ENCODE measurements at regions not wholly inside any gene's neighbourhood (a gene's known extent, or its start where the extent isn't known, plus 50 kb on each side); places are given as distances from the start of the nearest gene placed in this dataset.

- TF ChIP-seq POLR2A (IDR thresholded peaks at IDR 0.05) = no peak
- no peak for TF ChIP-seq CTCF (IDR thresholded peaks at IDR 0.05)
Measured at GRCh38 chr4:80135702-80136058, 61.6 kb upstream of the PRDM8 start.

All from thyroid gland (tissue), 4 donors.